Activated CD8-positive, alpha-beta memory T cell treated with anti-CD3 and anti-CD28 coated beads for 36 hours (primary cell): ENCODE measurements at regions not wholly inside any gene's neighbourhood (a gene's known extent, or its start where the extent isn't known, plus 50 kb on each side); places are given as distances from the start of the nearest gene placed in this dataset.

ENCODE experiments used
- CTCF ChIA-PET: fragments of 350-600 bp; sonication (Branson Sonifier 250); formaldehyde crosslinking; loops from one replicate; lab custom pipeline; 2021; ENCODE audit warnings: antibody characterized with exemption; lab: Charles Lee
- POLR2A ChIA-PET: fragments of 350-600 bp; sonication (Branson Sonifier 250); formaldehyde crosslinking; loops from one replicate; lab custom pipeline; 2021; ENCODE audit warnings: antibody characterized with exemption; lab: Charles Lee

DNA sequence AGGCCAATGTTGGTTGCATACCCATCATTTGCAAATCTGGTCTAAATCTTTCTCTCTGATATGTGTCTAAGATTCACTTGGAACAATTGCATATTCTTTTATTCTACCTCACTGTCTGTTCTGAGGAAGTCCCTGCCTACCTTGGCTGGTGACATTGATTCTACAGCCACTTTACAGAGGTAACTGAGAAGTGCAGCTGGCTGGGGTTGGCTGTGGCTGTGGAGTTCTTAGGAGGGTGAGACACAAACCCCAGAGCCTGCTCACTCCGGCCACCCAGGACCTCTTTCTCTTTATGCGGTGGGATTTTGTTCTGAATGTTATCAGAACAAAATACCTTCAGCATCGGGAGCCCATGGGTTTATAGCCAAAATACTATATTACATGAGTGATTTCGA is 54.5 kb upstream of the IRS2 start:
- POLR2A ChIA-PET: no interaction called here
- CTCF ChIA-PET: no interaction called here

DNA sequence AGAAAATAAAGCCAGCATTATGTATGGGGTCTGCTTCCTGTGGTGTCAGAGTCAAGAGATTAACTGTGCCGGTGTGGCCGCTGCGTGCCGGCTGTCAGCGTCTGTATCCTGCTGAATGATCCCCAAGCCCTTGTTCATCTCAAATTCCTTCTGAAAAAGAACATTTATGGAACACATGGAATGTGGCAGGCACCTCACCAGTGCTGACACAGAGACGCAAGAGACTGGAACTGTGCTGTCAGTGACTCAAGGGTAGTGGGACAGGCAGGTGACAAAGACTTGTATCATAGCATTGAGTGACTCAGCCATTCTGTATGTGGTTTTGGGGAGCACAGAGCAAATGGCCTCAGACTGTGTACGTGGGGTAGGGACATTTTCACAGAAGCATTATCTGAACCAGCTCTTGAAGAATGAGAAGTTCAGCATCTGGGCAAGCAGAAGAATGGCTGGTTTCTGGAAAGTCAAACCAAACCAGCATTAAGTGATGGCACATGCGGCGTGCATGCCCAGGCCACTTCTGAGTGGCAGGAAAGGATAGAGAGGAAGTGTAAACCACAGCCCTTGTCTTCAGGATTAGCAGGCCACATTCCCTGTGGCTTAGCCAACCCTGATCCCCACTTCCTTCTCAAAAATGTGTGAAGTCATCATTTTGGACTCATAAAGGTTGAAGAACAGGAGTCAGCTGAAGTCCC is 54.0 kb upstream of the IRS2 start:
- CTCF ChIA-PET: no interaction called here
- POLR2A ChIA-PET: no interaction called here

DNA sequence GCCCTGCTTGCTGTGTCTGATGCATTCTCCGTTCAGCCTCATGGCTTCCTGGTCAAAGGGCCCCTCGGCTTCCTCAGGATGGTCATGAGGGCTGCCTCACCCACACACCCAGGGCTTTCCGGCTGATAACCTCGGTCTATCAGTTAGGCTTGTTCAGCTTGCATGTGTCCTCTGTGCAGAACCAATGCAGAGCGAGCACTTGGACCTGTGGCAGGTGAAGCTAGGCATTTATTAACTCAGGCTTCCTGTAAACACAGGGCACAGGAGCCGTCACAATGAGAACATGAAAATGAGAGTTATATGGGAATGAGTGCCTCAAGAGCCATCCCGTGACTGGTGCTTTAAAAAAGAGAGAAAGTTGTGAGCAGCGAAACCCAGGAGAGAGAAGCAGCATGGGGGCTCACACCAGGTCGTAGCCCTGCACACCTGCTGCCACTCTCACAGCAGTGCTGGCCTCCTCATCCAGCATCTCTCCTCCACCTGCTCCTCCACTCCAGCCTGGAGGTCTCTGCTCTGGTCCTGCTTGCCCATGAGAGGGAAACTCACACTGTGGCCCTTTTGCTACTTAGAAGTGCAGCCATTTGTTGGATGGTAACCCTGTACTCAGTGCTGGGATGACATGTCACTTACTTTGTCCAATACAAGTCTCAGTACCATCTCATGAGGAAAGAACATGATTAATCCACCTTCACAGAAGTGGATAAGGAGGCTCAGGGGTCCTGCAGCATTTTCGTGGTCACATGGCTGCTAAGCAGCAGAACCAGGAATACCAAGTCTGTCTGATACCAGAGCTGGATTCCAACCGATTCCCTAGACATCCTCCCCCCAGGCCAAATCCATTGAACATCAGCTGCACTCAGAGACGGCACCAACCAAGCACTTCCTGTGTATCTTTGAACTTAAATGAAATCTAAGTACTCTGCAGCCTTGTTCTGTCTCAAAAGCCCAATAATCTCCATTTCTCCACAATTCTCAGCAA is 50.5 kb upstream of the IRS2 start:
- ChIA-PET POLR2A (no interaction called here), CTCF (no interaction called here)
